ENCODE measurements at regions not wholly inside any gene's neighbourhood (a gene's known extent, or its start where the extent isn't known, plus 50 kb on each side); places are given as distances from the start of the nearest gene placed in this dataset.

DNA sequence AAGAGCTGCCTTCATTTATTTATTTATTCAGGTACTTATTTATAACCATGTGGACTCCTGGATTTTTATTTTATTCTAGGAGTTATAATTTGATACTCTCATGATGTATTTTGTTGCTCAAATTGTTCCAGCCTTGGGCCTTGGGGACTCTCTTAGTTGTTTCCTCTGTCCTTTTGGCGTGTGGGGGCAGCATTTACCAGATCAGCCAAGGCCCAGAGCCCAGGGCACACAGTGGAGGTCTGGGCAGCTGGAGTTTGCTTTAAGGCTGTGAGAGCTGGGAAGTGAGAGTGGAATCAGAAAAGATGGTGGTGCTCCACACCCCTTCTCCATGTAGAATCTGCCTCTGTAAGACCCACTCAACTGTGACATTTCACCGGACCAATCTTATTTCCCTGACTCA, 398.9 kb downstream of the RPS24 start:
- TF ChIP-seq, protein P1, sequence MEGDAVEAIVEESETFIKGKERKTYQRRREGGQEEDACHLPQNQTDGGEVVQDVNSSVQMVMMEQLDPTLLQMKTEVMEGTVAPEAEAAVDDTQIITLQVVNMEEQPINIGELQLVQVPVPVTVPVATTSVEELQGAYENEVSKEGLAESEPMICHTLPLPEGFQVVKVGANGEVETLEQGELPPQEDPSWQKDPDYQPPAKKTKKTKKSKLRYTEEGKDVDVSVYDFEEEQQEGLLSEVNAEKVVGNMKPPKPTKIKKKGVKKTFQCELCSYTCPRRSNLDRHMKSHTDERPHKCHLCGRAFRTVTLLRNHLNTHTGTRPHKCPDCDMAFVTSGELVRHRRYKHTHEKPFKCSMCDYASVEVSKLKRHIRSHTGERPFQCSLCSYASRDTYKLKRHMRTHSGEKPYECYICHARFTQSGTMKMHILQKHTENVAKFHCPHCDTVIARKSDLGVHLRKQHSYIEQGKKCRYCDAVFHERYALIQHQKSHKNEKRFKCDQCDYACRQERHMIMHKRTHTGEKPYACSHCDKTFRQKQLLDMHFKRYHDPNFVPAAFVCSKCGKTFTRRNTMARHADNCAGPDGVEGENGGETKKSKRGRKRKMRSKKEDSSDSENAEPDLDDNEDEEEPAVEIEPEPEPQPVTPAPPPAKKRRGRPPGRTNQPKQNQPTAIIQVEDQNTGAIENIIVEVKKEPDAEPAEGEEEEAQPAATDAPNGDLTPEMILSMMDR (IDR thresholded peaks at IDR 0.05) = no peak
- TF ChIP-seq POLR2A (IDR thresholded peaks at IDR 0.05) = no peak
